ENCODE measurements at regions not wholly inside any gene's neighbourhood (a gene's known extent, or its start where the extent isn't known, plus 50 kb on each side); places are given as distances from the start of the nearest gene placed in this dataset.

GRCh38 chr5:24864244-24864643 is 219.5 kb upstream of the CDH10 start:
- H3K9me3 ChIP-seq (ENCODE audit: control insufficient read depth in 5 of 5, low read length in 5 of 5), result peaks cover 0 to 3% (median 0%) of the 10 kb centered on the region in 5 donors
- H3K36me3 ChIP-seq (ENCODE audit: control insufficient read depth in 5 of 5, insufficient read depth in 5 of 5, low read length in 5 of 5), result no peaks in the 10 kb centered on the region
- H3K27ac ChIP-seq (ENCODE audit: low read depth, low read length), result no peak overlapping the region
- H3K4me3 ChIP-seq (ENCODE audit: low read depth in 1 of 5, low read length in 5 of 5), result no peak overlapping the region
- no peak overlapping the region for H3K9ac ChIP-seq (ENCODE audit: low read length in 5 of 5)
- H3K27me3 ChIP-seq (ENCODE audit: control insufficient read depth in 5 of 5, insufficient read depth in 4 of 5, low read length in 5 of 5), result no peaks in the 10 kb centered on the region
- H3K4me1 ChIP-seq (ENCODE audit: control insufficient read depth in 5 of 5, insufficient read depth in 5 of 5, low read length in 5 of 5), result no peaks in the 10 kb centered on the region

- no peak overlapping the region for H3K4me3 ChIP-seq (ENCODE audit: low read depth in 1 of 5, low read length in 5 of 5)
- H3K27me3 ChIP-seq (ENCODE audit: control insufficient read depth in 5 of 5, insufficient read depth in 4 of 5, low read length in 5 of 5), result no peaks in the 10 kb centered on the region
- no peaks in the 10 kb centered on the region for H3K36me3 ChIP-seq (ENCODE audit: control insufficient read depth in 5 of 5, insufficient read depth in 5 of 5, low read length in 5 of 5)
- H3K9me3 ChIP-seq (ENCODE audit: control insufficient read depth in 5 of 5, low read length in 5 of 5), result peaks cover 0 to 3% (median 0%) of the 10 kb centered on the region in 5 donors
- no peaks in the 10 kb centered on the region for H3K4me1 ChIP-seq (ENCODE audit: control insufficient read depth in 5 of 5, insufficient read depth in 5 of 5, low read length in 5 of 5)
- no peak overlapping the region for H3K9ac ChIP-seq (ENCODE audit: low read length in 5 of 5)
- no peak overlapping the region for H3K27ac ChIP-seq (ENCODE audit: low read depth, low read length)
These were observed 217.3 kb upstream of the CDH10 start for GRCh38 chr5:24862117-24862516.

GRCh38 chr5:24855485-24855884 is 210.7 kb upstream of the CDH10 start:
- H3K9ac ChIP-seq (ENCODE audit: low read length in 5 of 5), result no peak overlapping the region
- peaks cover 0 to 4% (median 0%) of the 10 kb centered on the region in 5 donors for H3K9me3 ChIP-seq (ENCODE audit: control insufficient read depth in 5 of 5, low read length in 5 of 5)
- H3K27ac ChIP-seq (ENCODE audit: low read depth, low read length), result no peak overlapping the region
- no peaks in the 10 kb centered on the region for H3K36me3 ChIP-seq (ENCODE audit: control insufficient read depth in 5 of 5, insufficient read depth in 5 of 5, low read length in 5 of 5)
- no peaks in the 10 kb centered on the region for H3K27me3 ChIP-seq (ENCODE audit: control insufficient read depth in 5 of 5, insufficient read depth in 4 of 5, low read length in 5 of 5)
- peaks cover 0 to 4% (median 0%) of the 10 kb centered on the region in 5 donors for H3K4me1 ChIP-seq (ENCODE audit: control insufficient read depth in 5 of 5, insufficient read depth in 5 of 5, low read length in 5 of 5)
- H3K4me3 ChIP-seq (ENCODE audit: low read depth in 1 of 5, low read length in 5 of 5), result no peak overlapping the region

- Histone ChIP-seq H3K27me3 (ENCODE audit: control insufficient read depth in 5 of 5, insufficient read depth in 4 of 5, low read length in 5 of 5) (no peaks in the 10 kb centered on the region), H3K9me3 (ENCODE audit: control insufficient read depth in 5 of 5, low read length in 5 of 5) (peaks cover 0 to 5% (median 0%) of the 10 kb centered on the region in 5 donors), H3K36me3 (ENCODE audit: control insufficient read depth in 5 of 5, insufficient read depth in 5 of 5, low read length in 5 of 5) (no peaks in the 10 kb centered on the region), H3K9ac (ENCODE audit: low read length in 5 of 5) (no peak overlapping the region), H3K4me1 (ENCODE audit: control insufficient read depth in 5 of 5, insufficient read depth in 5 of 5, low read length in 5 of 5) (peaks cover 0 to 4% (median 0%) of the 10 kb centered on the region in 5 donors), H3K4me3 (ENCODE audit: low read depth in 1 of 5, low read length in 5 of 5) (no peak overlapping the region), H3K27ac (ENCODE audit: low read depth, low read length) (no peak overlapping the region)
These were observed 210.1 kb upstream of the CDH10 start for GRCh38 chr5:24854850-24855249.

- no peak overlapping the region for H3K27ac ChIP-seq (ENCODE audit: low read depth, low read length)
- no peaks in the 10 kb centered on the region for H3K36me3 ChIP-seq (ENCODE audit: control insufficient read depth in 5 of 5, insufficient read depth in 5 of 5, low read length in 5 of 5)
- H3K4me3 ChIP-seq (ENCODE audit: low read depth in 1 of 5, low read length in 5 of 5), result no peak overlapping the region
- peaks cover 0 to 4% (median 0%) of the 10 kb centered on the region in 5 donors for H3K4me1 ChIP-seq (ENCODE audit: control insufficient read depth in 5 of 5, insufficient read depth in 5 of 5, low read length in 5 of 5)
- H3K9me3 ChIP-seq (ENCODE audit: control insufficient read depth in 5 of 5, low read length in 5 of 5), result peaks cover 0 to 5% (median 0%) of the 10 kb centered on the region in 5 donors
- H3K27me3 ChIP-seq (ENCODE audit: control insufficient read depth in 5 of 5, insufficient read depth in 4 of 5, low read length in 5 of 5), result no peaks in the 10 kb centered on the region
- no peak overlapping the region for H3K9ac ChIP-seq (ENCODE audit: low read length in 5 of 5)
These were observed 209.6 kb upstream of the CDH10 start for GRCh38 chr5:24854350-24854749.

GRCh38 chr5:24850926-24851486 is 206.2 kb upstream of the CDH10 start:
- no peak overlapping the region for H3K27ac ChIP-seq (ENCODE audit: low read depth, low read length)

GRCh38 chr5:24849210-24849609 is 204.4 kb upstream of the CDH10 start:
- H3K9me3 ChIP-seq (ENCODE audit: control insufficient read depth in 5 of 5, low read length in 5 of 5), result peaks cover 0 to 8% (median 0%) of the 10 kb centered on the region in 5 donors
- H3K36me3 ChIP-seq (ENCODE audit: control insufficient read depth in 5 of 5, insufficient read depth in 5 of 5, low read length in 5 of 5), result no peaks in the 10 kb centered on the region
- no peak overlapping the region for H3K27ac ChIP-seq (ENCODE audit: low read depth, low read length)
- no peaks in the 10 kb centered on the region for H3K4me1 ChIP-seq (ENCODE audit: control insufficient read depth in 5 of 5, insufficient read depth in 5 of 5, low read length in 5 of 5)
- H3K4me3 ChIP-seq (ENCODE audit: low read depth in 1 of 5, low read length in 5 of 5), result no peak overlapping the region
- H3K9ac ChIP-seq (ENCODE audit: low read length in 5 of 5), result no peak overlapping the region
- no peaks in the 10 kb centered on the region for H3K27me3 ChIP-seq (ENCODE audit: control insufficient read depth in 5 of 5, insufficient read depth in 4 of 5, low read length in 5 of 5)

More at GRCh38 chr5:24850926-24851486, 206.2 kb upstream of the CDH10 start:
- Histone ChIP-seq H3K36me3 (ENCODE audit: control insufficient read depth in 5 of 5, insufficient read depth in 5 of 5, low read length in 5 of 5) (no peaks in the 10 kb centered on the region), H3K4me3 (ENCODE audit: low read depth in 1 of 5, low read length in 5 of 5) (no peak overlapping the region), H3K9ac (ENCODE audit: low read length in 5 of 5) (no peak overlapping the region), H3K27me3 (ENCODE audit: control insufficient read depth in 5 of 5, insufficient read depth in 4 of 5, low read length in 5 of 5) (no peaks in the 10 kb centered on the region), H3K9me3 (ENCODE audit: control insufficient read depth in 5 of 5, low read length in 5 of 5) (peaks cover 0 to 8% (median 0%) of the 10 kb centered on the region in 5 donors), H3K4me1 (ENCODE audit: control insufficient read depth in 5 of 5, insufficient read depth in 5 of 5, low read length in 5 of 5) (peaks cover 0 to 4% (median 0%) of the 10 kb centered on the region in 5 donors)

- no peak overlapping the region for H3K4me3 ChIP-seq (ENCODE audit: low read depth in 1 of 5, low read length in 5 of 5)
These were observed 187.2 kb upstream of the CDH10 start for GRCh38 chr5:24831989-24832388.

GRCh38 chr5:24823625-24824024 is 178.8 kb upstream of the CDH10 start:
- no peaks in the 10 kb centered on the region for H3K36me3 ChIP-seq (ENCODE audit: control insufficient read depth in 5 of 5, insufficient read depth in 5 of 5, low read length in 5 of 5)
- no peaks in the 10 kb centered on the region for H3K4me1 ChIP-seq (ENCODE audit: control insufficient read depth in 5 of 5, insufficient read depth in 5 of 5, low read length in 5 of 5)
- H3K9ac ChIP-seq (ENCODE audit: low read length in 5 of 5), result no peak overlapping the region
- no peaks in the 10 kb centered on the region for H3K27me3 ChIP-seq (ENCODE audit: control insufficient read depth in 5 of 5, insufficient read depth in 4 of 5, low read length in 5 of 5)
- H3K9me3 ChIP-seq (ENCODE audit: control insufficient read depth in 5 of 5, low read length in 5 of 5), result peaks cover 0 to 11% (median 0%) of the 10 kb centered on the region in 5 donors
- H3K4me3 ChIP-seq (ENCODE audit: low read depth in 1 of 5, low read length in 5 of 5), result no peak overlapping the region
- H3K27ac ChIP-seq (ENCODE audit: low read depth, low read length), result no peak overlapping the region

More at GRCh38 chr5:24831989-24832388, 187.2 kb upstream of the CDH10 start:
- no peaks in the 10 kb centered on the region for H3K27me3 ChIP-seq (ENCODE audit: control insufficient read depth in 5 of 5, insufficient read depth in 4 of 5, low read length in 5 of 5)
- H3K27ac ChIP-seq (ENCODE audit: low read depth, low read length), result no peak overlapping the region
- peaks cover 0 to 2% (median 0%) of the 10 kb centered on the region in 5 donors for H3K9me3 ChIP-seq (ENCODE audit: control insufficient read depth in 5 of 5, low read length in 5 of 5)
- no peak overlapping the region for H3K9ac ChIP-seq (ENCODE audit: low read length in 5 of 5)
- H3K36me3 ChIP-seq (ENCODE audit: control insufficient read depth in 5 of 5, insufficient read depth in 5 of 5, low read length in 5 of 5), result no peaks in the 10 kb centered on the region
- H3K4me1 ChIP-seq (ENCODE audit: control insufficient read depth in 5 of 5, insufficient read depth in 5 of 5, low read length in 5 of 5), result no peaks in the 10 kb centered on the region

- no peak overlapping the region for H3K9ac ChIP-seq (ENCODE audit: low read length in 5 of 5)
- peaks cover 0 to 11% (median 0%) of the 10 kb centered on the region in 5 donors for H3K9me3 ChIP-seq (ENCODE audit: control insufficient read depth in 5 of 5, low read length in 5 of 5)
- H3K36me3 ChIP-seq (ENCODE audit: control insufficient read depth in 5 of 5, insufficient read depth in 5 of 5, low read length in 5 of 5), result no peaks in the 10 kb centered on the region
- H3K4me1 ChIP-seq (ENCODE audit: control insufficient read depth in 5 of 5, insufficient read depth in 5 of 5, low read length in 5 of 5), result no peaks in the 10 kb centered on the region
- no peak overlapping the region for H3K4me3 ChIP-seq (ENCODE audit: low read depth in 1 of 5, low read length in 5 of 5)
- no peaks in the 10 kb centered on the region for H3K27me3 ChIP-seq (ENCODE audit: control insufficient read depth in 5 of 5, insufficient read depth in 4 of 5, low read length in 5 of 5)
- no peak overlapping the region for H3K27ac ChIP-seq (ENCODE audit: low read depth, low read length)
These were observed 175.1 kb upstream of the CDH10 start for GRCh38 chr5:24819841-24820240.
